Peyer's patch (tissue), 4 donors: ENCODE measurements at regions not wholly inside any gene's neighbourhood (a gene's known extent, or its start where the extent isn't known, plus 50 kb on each side); places are given as distances from the start of the nearest gene placed in this dataset.

Experiments used
- DNase-seq, 3 donors: peaks; one replicate each; pipeline ENCODE4 v3.0.0-alpha.2; 2017 to 2019
- H3K27ac ChIP-seq, 4 donors: fragments of 200-600 bp; sonication (generic); one replicate each; pipeline ENCODE4 v1.5.1; 2016 to 2019
- H3K27me3 ChIP-seq, 2 donors: fragments of 200-600 bp; sonication (generic); one replicate each; pipeline ENCODE4 v1.5.1; 2019
- H3K36me3 ChIP-seq, 3 donors: fragments of 200-600 bp; sonication (generic); one replicate each; pipeline ENCODE4 v1.5.1; 2016 to 2019
- H3K4me1 ChIP-seq, 4 donors: fragments of 200-600 bp; sonication (generic); one replicate each; pipeline ENCODE4 v1.5.1; 2016 to 2019
- H3K4me3 ChIP-seq, 4 donors: fragments of 200-600 bp; sonication (generic); 1 replicate in 3 of 4; 2 replicates in 1 of 4; pipeline ENCODE4 v1.5.1; 2016 to 2019; ENCODE audit warnings: mild to moderate bottlenecking in 1 of 4
- H3K9me3 ChIP-seq, 4 donors: fragments of 200-600 bp; sonication (generic); one replicate each; pipeline ENCODE4 v1.5.1; 2016 to 2019; ENCODE audit warnings: mild to moderate bottlenecking in 1 of 4
- CTCF ChIP-seq, 6 experiments: fragments of 450-650 bp in 4 of 6; fragments of 200-600 bp in 2 of 6; sonication (generic) in 1 of 6; IDR thresholded peaks; one replicate each; pipeline ENCODE4 v1.5.1; 2017 to 2019; ENCODE audit warnings: antibody characterized with exemption in 6 of 6, mild to moderate bottlenecking in 3 of 6, moderate library complexity in 1 of 6
- POLR2A ChIP-seq, 2 donors: fragments of 450-650 bp; IDR thresholded peaks; one replicate each; pipeline ENCODE4 v1.5.1; 2017; ENCODE audit warnings: antibody characterized with exemption in 2 of 2, mild to moderate bottlenecking in 2 of 2, moderate library complexity in 2 of 2

- no peak for DNase-seq
- Histone ChIP-seq H3K4me3 (no peak overlapping the region), H3K9me3 (no peaks in the 10 kb centered on the region), H3K27me3 (no peaks in the 10 kb centered on the region), H3K4me1 (no peaks in the 10 kb centered on the region), H3K27ac (no peak overlapping the region), H3K36me3 (no peaks in the 10 kb centered on the region)
- TF ChIP-seq POLR2A (IDR thresholded peaks at IDR 0.05) (no peak), CTCF (IDR thresholded peaks at IDR 0.05) (no peak)
These were observed 420.8 kb upstream of the BRINP1 start for GRCh38 chr9:119789987-119790386.

- TF ChIP-seq POLR2A (IDR thresholded peaks at IDR 0.05) (no peak), CTCF (IDR thresholded peaks at IDR 0.05) (no peak)
- Histone ChIP-seq H3K9me3 (no peaks in the 10 kb centered on the region), H3K4me1 (no peaks in the 10 kb centered on the region), H3K36me3 (no peaks in the 10 kb centered on the region), H3K27me3 (no peaks in the 10 kb centered on the region), H3K4me3 (no peak overlapping the region), H3K27ac (no peak overlapping the region)
- no peak for DNase-seq
These were observed 419.7 kb upstream of the BRINP1 start for GRCh38 chr9:119788921-119789320.

DNA sequence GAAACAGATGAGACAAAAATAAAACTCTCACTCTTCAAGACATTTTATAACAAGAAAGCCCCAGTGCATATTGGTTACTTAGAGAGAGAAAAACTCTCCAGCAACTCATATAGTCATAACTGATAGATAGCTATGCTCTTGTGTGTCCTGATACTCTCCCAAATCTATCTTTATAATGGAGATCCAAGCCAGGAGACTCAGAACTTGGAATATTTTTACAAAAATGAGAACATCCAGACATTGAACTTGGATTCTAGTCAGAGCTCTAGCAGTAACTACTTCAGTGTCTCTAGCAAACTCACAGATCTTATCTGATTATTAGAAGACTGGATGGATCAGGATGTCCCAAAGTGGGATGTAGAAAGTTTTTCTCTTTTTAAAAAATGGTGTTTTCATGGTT is 412.7 kb upstream of the BRINP1 start:
- no peaks in the 10 kb centered on the region for H3K27me3 ChIP-seq
- H3K36me3 ChIP-seq: no peaks in the 10 kb centered on the region
- no peak for DNase-seq
- no peaks in the 10 kb centered on the region for H3K4me1 ChIP-seq
- H3K27ac ChIP-seq: no peak overlapping the region
- H3K9me3 ChIP-seq: no peaks in the 10 kb centered on the region
- no peak overlapping the region for H3K4me3 ChIP-seq
- no peak for TF ChIP-seq CTCF (IDR thresholded peaks at IDR 0.05)
- TF ChIP-seq POLR2A (IDR thresholded peaks at IDR 0.05): no peak

- Histone ChIP-seq H3K27me3 (no peaks in the 10 kb centered on the region), H3K4me1 (no peaks in the 10 kb centered on the region), H3K27ac (no peak overlapping the region), H3K4me3 (no peak overlapping the region), H3K36me3 (no peaks in the 10 kb centered on the region), H3K9me3 (no peaks in the 10 kb centered on the region)
- DNase-seq: no peak
- no peak for TF ChIP-seq CTCF (IDR thresholded peaks at IDR 0.05)
- TF ChIP-seq POLR2A (IDR thresholded peaks at IDR 0.05): no peak
These were observed 406.2 kb upstream of the BRINP1 start for GRCh38 chr9:119775410-119775809.

DNA sequence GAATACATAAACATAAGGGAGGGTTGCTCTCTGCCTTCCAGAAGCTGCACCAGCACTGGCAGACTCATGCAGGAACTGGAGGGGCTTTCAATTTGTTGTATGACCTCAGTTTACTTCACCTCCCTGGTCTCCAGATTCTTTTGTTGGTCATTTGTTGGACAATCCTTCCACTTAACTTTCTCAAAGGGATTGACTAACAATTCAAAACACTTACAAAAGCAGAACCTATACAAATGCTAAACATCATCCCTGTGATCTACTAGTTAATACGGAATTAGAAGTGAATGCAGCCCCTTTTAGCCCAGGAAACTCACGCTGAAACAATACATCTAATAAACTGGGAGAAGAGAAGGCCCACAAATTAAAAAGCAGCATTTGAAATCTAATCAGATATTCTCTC is 404.6 kb upstream of the BRINP1 start:
- Histone ChIP-seq H3K27me3 (no peaks in the 10 kb centered on the region), H3K9me3 (no peaks in the 10 kb centered on the region), H3K4me1 (no peaks in the 10 kb centered on the region), H3K36me3 (no peaks in the 10 kb centered on the region), H3K4me3 (no peak overlapping the region), H3K27ac (no peak overlapping the region)
- DNase-seq: no peak
- TF ChIP-seq CTCF (IDR thresholded peaks at IDR 0.05) (no peak), POLR2A (IDR thresholded peaks at IDR 0.05) (no peak)

DNA sequence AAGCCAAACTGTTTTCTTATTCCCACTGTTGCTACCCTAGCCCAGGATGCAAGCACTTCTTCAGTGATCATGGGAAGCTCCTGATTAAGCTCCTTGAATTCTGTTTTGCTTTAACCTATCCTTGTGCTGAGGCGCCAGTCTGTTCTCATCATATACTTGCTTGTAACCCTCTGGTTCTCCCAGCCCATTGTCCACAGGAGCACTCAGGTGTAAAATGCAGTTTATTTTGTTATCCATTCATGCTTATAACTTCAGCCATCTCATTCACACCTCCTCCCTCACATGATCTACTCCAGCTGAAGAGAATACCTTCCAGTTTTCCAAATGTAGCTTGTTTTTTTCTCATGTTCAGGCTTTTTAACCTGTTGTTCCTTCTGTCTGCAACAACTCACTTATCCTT is 402.1 kb upstream of the BRINP1 start:
- DNase-seq: no peak
- no peak for TF ChIP-seq CTCF (IDR thresholded peaks at IDR 0.05)
- TF ChIP-seq POLR2A (IDR thresholded peaks at IDR 0.05): no peak
- Histone ChIP-seq H3K4me3 (no peak overlapping the region), H3K36me3 (no peaks in the 10 kb centered on the region), H3K4me1 (no peaks in the 10 kb centered on the region), H3K27ac (no peak overlapping the region), H3K9me3 (no peaks in the 10 kb centered on the region), H3K27me3 (no peaks in the 10 kb centered on the region)
